GM19025 (cell line): ENCODE measurements at regions not wholly inside any gene's neighbourhood (a gene's known extent, or its start where the extent isn't known, plus 50 kb on each side); places are given as distances from the start of the nearest gene placed in this dataset.
A peak's percentile ranks its signal among the peaks of the same experiment; 100 is the strongest.

Experiments
- ATAC-seq: cut with Tn5 transposase; IDR thresholded peaks from one replicate; pipeline ENCODE4 v1.9.1; 2021; ENCODE audit warnings: mild to moderate bottlenecking, low read depth, moderate library complexity; ENCODE audit not compliant: unreplicated experiment

DNA sequence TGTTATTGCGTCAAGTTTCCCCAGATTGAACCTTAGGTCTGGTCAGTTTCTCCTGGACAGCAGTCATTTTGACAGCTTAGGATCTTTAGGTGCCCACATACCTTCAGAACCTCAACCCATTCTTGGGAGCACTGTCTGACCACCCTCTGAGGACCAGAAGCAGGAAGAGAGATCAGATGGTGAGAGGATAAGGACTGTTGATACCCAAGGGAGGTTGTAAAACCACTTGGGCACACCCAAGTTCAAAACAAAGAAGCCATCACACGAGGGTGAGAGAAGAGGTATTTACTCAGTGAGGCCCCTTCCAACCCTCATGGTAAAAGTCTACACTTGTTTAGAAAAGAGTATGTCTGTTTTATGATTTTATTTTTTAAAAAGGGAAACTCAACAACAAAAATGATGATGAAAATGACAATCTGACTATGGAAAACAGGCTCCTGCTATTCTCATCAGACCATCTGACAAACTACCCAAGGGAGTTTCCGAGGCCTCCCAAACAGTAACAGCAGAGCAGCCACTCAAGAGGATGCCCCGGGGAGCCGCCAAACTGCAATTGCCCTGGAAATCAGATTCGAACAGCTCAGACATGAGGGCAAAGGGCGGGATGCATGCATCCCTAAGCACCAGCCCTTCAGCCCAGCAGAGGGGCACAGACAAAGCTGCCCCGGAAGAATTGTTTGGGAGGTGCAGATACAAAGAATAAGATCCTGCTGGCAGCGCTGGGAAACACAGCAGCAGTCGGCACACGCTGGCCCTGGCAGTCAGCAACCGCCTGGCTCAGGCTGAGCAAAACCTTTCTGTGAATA, 162.6 kb upstream of the PLEKHG7 start:
- peak; percentile 34 for ATAC-seq

GRCh38 chr12:92539110-92539749, 163.6 kb upstream of the PLEKHG7 start:
- ATAC-seq, result peak; percentile 37

GRCh38 chr12:92537290-92537960, 165.4 kb upstream of the PLEKHG7 start:
- ATAC-seq, result no peak

- ATAC-seq, result no peak
Measured at GRCh38 chr12:92535961-92536360, 166.8 kb upstream of the PLEKHG7 start.

DNA sequence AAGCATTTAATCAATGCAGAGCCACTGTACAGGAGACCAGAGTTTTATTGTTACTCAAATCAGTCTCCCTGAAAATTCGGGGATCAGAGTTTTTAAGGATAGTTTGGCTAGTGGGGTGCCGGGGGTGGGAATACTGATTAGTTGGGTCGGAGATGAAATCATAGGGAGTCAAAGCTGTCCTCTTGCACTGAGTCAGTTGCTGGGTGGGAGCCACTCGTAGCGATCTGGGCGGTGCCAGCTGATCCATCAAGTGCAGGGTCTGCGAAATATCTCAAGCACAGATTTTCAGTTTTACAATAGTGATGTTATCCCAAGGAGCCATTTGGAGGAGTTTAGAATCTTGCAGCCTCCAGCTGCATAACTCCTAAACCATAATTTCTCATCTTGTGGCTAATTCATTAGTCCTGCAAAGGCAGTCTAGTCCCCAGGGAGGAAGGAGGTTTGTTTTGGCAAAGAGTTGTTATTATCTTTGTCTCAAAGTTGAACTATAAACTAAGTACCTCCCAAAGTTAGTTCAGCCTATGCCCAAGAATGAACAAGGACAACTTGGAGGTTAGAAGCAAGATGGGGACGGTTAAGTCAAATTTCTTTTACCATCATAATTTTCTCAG, 169.4 kb upstream of the PLEKHG7 start:
- no peak for ATAC-seq

GRCh38 chr12:92530706-92531105, 172.1 kb upstream of the PLEKHG7 start:
- no peak for ATAC-seq

GRCh38 chr12:92529944-92530343, 172.8 kb upstream of the PLEKHG7 start:
- ATAC-seq, result no peak

DNA sequence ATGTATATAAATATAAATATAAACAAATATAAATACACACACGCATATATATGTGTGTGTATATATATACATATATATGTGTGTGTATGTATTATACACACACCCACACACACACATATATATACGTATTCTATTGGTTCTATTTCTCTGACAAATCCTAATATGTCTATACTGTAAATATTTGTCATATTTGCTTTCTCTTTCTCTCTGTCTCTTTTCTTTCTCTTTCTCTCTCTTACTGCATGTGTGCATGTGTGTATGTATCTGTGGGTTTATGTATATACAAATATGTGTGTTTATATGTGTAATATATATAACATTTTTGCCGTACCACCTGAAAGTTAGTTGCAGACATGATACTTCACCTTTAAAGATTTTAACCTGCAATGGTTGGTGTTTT, 174.2 kb upstream of the PLEKHG7 start:
- no peak for ATAC-seq

DNA sequence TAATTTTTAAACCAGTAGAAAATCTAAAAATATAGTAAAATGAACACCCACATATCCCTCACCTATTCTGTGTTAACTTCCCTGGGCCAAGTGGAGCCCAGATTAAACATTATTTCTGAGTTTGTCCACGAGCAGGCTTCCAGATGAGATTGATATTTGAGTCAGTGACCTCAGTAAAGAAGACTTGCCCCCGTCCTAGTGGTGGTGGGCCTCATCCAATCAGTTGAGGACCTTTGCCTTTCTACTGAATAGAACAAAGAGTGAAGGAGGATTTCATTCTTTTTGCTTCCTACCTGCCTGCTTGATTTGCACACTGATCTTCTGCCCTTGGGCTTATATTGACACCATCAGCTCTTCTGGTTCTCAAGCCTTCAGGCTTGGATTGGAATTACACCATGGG, 174.7 kb upstream of the PLEKHG7 start:
- no peak for ATAC-seq

DNA sequence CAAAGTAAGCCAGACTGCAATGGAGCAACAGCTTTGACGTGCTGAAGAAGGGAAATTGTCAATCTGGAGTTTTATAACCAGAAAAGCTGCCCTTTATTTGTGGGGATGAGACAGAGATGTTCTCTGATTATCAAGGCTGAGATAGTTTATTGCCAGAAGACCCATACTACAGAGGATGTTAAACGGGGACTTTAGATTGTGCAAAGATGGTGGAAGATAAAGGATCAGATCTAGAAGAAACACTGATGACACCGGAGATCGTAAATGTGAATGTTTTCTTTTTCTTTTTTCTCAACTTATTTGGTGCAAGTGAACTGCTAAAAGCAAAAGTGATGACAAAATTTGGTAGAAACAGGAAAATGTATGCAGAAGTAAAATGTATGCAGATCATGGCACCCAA, 178.3 kb upstream of the PLEKHG7 start:
- no peak for ATAC-seq

- ATAC-seq, result no peak
Measured at GRCh38 chr12:92520511-92520910, 182.3 kb upstream of the PLEKHG7 start.

GRCh38 chr12:92519284-92519683, 183.5 kb upstream of the PLEKHG7 start:
- ATAC-seq, result no peak

DNA sequence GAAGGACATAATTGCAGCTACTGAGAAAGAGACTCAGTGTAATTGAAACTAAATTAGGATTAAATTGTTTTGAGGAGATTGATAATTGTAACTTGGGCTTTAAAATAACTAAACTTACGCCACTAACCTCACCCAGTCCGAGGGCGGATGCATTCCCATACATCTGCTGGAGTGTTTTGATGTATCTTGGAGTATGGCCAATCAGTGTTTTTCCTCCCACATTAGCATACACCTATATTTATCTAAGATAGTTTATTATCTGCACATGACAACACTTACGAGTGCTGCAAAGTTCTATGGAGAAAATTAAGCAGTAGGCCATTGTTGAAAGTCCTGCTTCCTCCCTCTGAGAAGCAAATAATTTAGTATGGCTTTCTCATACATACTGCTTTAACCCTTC, 184.7 kb upstream of the PLEKHG7 start:
- ATAC-seq, result no peak

DNA sequence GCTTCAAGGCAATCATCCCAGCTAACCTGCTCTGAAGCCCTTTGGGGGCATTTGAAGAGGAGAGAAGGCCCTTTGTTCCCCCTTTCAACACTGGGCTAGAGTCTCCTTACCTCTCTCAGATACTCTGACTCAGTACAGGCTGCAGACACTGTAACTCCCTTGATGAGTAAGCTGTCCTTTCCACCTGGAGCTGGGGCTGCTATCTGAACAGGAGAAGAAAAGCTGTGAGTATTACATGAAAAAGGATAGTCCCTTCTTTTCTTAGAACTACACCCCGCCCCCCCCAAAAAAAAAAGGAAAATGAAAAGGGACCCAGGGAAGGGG, 186.6 kb upstream of the PLEKHG7 start:
- no peak for ATAC-seq

GRCh38 chr12:92513231-92513730, 189.5 kb upstream of the PLEKHG7 start:
- ATAC-seq, result no peak

GRCh38 chr12:92511786-92512185, 191.0 kb upstream of the PLEKHG7 start:
- ATAC-seq, result no peak

GRCh38 chr12:92509156-92509738, 193.5 kb upstream of the PLEKHG7 start:
- ATAC-seq, result no peak

- no peak for ATAC-seq
Measured at GRCh38 chr12:92506891-92507290, 195.9 kb upstream of the PLEKHG7 start.

GRCh38 chr12:92506460-92506859, 196.3 kb upstream of the PLEKHG7 start:
- ATAC-seq, result no peak

DNA sequence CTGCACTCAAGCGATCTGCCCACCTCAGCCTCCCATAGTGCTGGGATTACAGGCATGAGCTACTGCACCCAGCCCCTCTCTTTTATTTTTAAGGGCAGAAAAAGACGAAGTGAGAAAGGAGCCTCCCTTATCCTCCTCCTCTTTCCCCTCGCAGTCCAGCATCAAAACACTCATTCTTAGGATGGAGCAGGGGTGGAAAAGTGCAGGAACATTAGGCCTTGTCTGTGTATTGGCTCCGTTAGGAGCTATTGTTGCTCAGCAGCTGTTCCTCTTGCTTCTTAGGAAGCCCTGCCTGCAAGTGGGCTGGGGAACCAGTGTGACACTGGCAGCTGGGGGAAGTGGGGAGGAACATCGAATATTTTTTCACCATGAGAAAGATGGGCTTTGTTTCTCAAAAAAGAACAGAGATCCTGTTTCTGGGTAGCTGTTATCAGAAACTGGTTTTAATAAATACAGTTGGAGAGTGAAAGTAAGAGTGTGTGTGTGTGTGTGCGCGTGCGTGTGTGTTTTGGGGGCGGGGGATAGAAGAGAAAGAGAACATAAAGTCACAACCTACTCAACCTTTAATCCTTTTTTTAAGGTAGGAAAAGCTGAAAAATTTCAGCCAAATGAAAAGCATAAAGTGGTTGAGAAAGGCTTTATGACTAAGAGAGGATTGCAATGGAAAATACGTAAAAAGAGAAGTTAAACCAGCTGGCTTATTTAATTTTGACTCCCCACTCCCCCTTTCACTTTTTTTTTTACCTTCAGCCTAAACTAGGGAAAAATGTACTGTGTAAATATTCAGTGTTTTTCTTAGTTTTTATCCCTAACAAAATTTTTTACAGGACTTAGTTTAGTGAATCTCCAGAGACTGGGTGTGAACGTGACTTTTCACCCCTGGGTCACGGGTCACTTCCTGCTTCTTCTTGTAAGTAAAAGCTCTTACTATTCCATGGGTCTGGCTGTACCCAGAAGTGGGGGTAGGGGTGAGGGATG, 197.2 kb upstream of the PLEKHG7 start:
- no peak for ATAC-seq
